DND-41 (cell line): ENCODE measurements at regions not wholly inside any gene's neighbourhood (a gene's known extent, or its start where the extent isn't known, plus 50 kb on each side); places are given as distances from the start of the nearest gene placed in this dataset.

Experiments
- ATAC-seq: fragments of 200-7000 bp; cut with Tn5 transposase; 3 replicates; pipeline ENCODE4 v1.9.1; 2021; ENCODE audit warnings: low read depth; ENCODE audit not compliant: insufficient read depth
- DNase-seq: peaks from one replicate; pipeline ENCODE4 v3.0.0-alpha.2; 2020
- H2AFZ ChIP-seq: 2 replicates; pipeline ENCODE4 v1.6.0; 2012; ENCODE audit warnings: low read depth, low read length
- H3K27ac ChIP-seq: 2 replicates; pipeline ENCODE4 v1.5.1; 2012; ENCODE audit warnings: low read length, inconsistent platforms
- H3K27me3 ChIP-seq: fragments of 200-600 bp; sonication (generic); 2 replicates; pipeline ENCODE4 v1.6.0; 2012; ENCODE audit warnings: low read length, mild to moderate bottlenecking, inconsistent platforms; ENCODE audit not compliant: insufficient read depth, poor library complexity
- H3K36me3 ChIP-seq: 2 replicates; pipeline ENCODE4 v1.5.1; 2012; ENCODE audit warnings: low read length, inconsistent platforms; ENCODE audit not compliant: insufficient read depth
- H3K4me1 ChIP-seq: 2 replicates; pipeline ENCODE4 v1.5.1; 2012; ENCODE audit warnings: mild to moderate bottlenecking, low read length; ENCODE audit not compliant: insufficient read depth
- H3K4me2 ChIP-seq: 2 replicates; pipeline ENCODE4 v1.6.0; 2012; ENCODE audit warnings: mild to moderate bottlenecking, moderate library complexity, low read length, inconsistent platforms; ENCODE audit not compliant: insufficient read depth
- H3K4me3 ChIP-seq, 2 experiments: fragments of 200-600 bp in 1 of 2; shearing (Covaris generic) in 1 of 2; 2 replicates each; pipeline ENCODE4 v1.5.1; 2012 to 2016; ENCODE audit warnings: inconsistent platforms in 2 of 2, low read length in 2 of 2, mild to moderate bottlenecking in 2 of 2, low read depth in 1 of 2, moderate library complexity in 1 of 2
- H3K79me2 ChIP-seq: 2 replicates; pipeline ENCODE4 v1.6.0; 2012; ENCODE audit warnings: low read length, inconsistent platforms; ENCODE audit not compliant: insufficient read depth
- H3K9ac ChIP-seq: 2 replicates; pipeline ENCODE4 v1.6.0; 2012; ENCODE audit warnings: low read depth, mild to moderate bottlenecking, inconsistent platforms, low read length, moderate library complexity
- H3K9me3 ChIP-seq: 2 replicates; pipeline ENCODE4 v1.5.1; 2012; ENCODE audit warnings: low read length, moderate library complexity, mild to moderate bottlenecking, inconsistent platforms; ENCODE audit not compliant: insufficient read depth, severe bottlenecking
- H4K20me1 ChIP-seq: 2 replicates; pipeline ENCODE4 v1.6.0; 2012; ENCODE audit warnings: low read length; ENCODE audit not compliant: insufficient read depth
- EZH2 ChIP-seq: IDR thresholded peaks from 3 replicates; pipeline ENCODE4 v1.6.1; 2012; ENCODE audit warnings: borderline replicate concordance, low read depth, mild to moderate bottlenecking, moderate library complexity, low read length, inconsistent platforms; ENCODE audit not compliant: severe bottlenecking
- TF ChIP-seq, protein P1 (sequence below): IDR thresholded peaks from 2 replicates; pipeline ENCODE4 v1.5.1; 2012; ENCODE audit warnings: borderline replicate concordance, low read length, moderate library complexity, mild to moderate bottlenecking; ENCODE audit not compliant: poor library complexity, severe bottlenecking; ENCODE audit errors: extremely low read depth

GRCh38 chr11:90701716-90702115, 478.9 kb upstream of the CHORDC1 start:
- ATAC-seq (no peak), DNase-seq (no peak)
- H3K27ac ChIP-seq = no peak overlapping the region
- no peak overlapping the region for H3K4me3 ChIP-seq
- H3K4me2 ChIP-seq = no peak overlapping the region
- H3K9me3 ChIP-seq = no peaks in the 10 kb centered on the region
- no peaks in the 10 kb centered on the region for H3K4me1 ChIP-seq
- no peak overlapping the region for H3K9ac ChIP-seq
- TF ChIP-seq, protein P1, sequence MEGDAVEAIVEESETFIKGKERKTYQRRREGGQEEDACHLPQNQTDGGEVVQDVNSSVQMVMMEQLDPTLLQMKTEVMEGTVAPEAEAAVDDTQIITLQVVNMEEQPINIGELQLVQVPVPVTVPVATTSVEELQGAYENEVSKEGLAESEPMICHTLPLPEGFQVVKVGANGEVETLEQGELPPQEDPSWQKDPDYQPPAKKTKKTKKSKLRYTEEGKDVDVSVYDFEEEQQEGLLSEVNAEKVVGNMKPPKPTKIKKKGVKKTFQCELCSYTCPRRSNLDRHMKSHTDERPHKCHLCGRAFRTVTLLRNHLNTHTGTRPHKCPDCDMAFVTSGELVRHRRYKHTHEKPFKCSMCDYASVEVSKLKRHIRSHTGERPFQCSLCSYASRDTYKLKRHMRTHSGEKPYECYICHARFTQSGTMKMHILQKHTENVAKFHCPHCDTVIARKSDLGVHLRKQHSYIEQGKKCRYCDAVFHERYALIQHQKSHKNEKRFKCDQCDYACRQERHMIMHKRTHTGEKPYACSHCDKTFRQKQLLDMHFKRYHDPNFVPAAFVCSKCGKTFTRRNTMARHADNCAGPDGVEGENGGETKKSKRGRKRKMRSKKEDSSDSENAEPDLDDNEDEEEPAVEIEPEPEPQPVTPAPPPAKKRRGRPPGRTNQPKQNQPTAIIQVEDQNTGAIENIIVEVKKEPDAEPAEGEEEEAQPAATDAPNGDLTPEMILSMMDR = no peak
- TF ChIP-seq EZH2 = no peak
- no peaks in the 10 kb centered on the region for H3K27me3 ChIP-seq
- no peaks in the 10 kb centered on the region for H4K20me1 ChIP-seq
- H2AFZ ChIP-seq = no peak overlapping the region
- no peaks in the 10 kb centered on the region for H3K79me2 ChIP-seq
- no peaks in the 10 kb centered on the region for H3K36me3 ChIP-seq

GRCh38 chr11:90700789-90701439, 478.1 kb upstream of the CHORDC1 start:
- DNase-seq (no peak), ATAC-seq (no peak)
- H3K36me3 ChIP-seq = no peaks in the 10 kb centered on the region

GRCh38 chr11:90699791-90700400, 477.0 kb upstream of the CHORDC1 start:
- Histone ChIP-seq H3K4me1 (no peaks in the 10 kb centered on the region), H3K4me3 (no peak overlapping the region), H2AFZ (no peak overlapping the region), H3K27me3 (no peaks in the 10 kb centered on the region), H3K9me3 (no peaks in the 10 kb centered on the region), H3K27ac (no peak overlapping the region), H4K20me1 (no peaks in the 10 kb centered on the region), H3K79me2 (no peaks in the 10 kb centered on the region), H3K4me2 (no peak overlapping the region), H3K36me3 (no peaks in the 10 kb centered on the region), H3K9ac (no peak overlapping the region)
- DNase-seq = no peak
- no peak for TF ChIP-seq EZH2
- TF ChIP-seq, protein P1 = no peak
- ATAC-seq = no peak

More at GRCh38 chr11:90700789-90701439, 478.1 kb upstream of the CHORDC1 start:
- H3K27me3 ChIP-seq = no peaks in the 10 kb centered on the region
- no peaks in the 10 kb centered on the region for H3K9me3 ChIP-seq
- H3K9ac ChIP-seq = no peak overlapping the region
- no peak overlapping the region for H2AFZ ChIP-seq
- no peaks in the 10 kb centered on the region for H3K79me2 ChIP-seq
- H3K4me1 ChIP-seq = no peaks in the 10 kb centered on the region
- H3K27ac ChIP-seq = no peak overlapping the region
- no peaks in the 10 kb centered on the region for H4K20me1 ChIP-seq
- H3K4me2 ChIP-seq = no peak overlapping the region
- TF ChIP-seq, protein P1 = no peak
- H3K4me3 ChIP-seq = no peak overlapping the region
